Right lobe of liver (tissue), 6 donors: ENCODE measurements at regions not wholly inside any gene's neighbourhood (a gene's known extent, or its start where the extent isn't known, plus 50 kb on each side); places are given as distances from the start of the nearest gene placed in this dataset.

Experiments
- ATAC-seq, 4 donors: fragments of 200-7000 bp; cut with Tn5 transposase; one replicate each; pipeline ENCODE4 v1.9.1; 2020; ENCODE audit warnings: mild to moderate bottlenecking in 4 of 4, moderate library complexity in 4 of 4
- DNase-seq, 3 donors: peaks; one replicate each; pipeline ENCODE4 v3.0.0-alpha.2; 2020
- H3K27ac ChIP-seq, 3 donors: fragments of 200-600 bp; one replicate each; pipeline ENCODE4 v1.8.0; 2022
- H3K27me3 ChIP-seq, 2 donors: fragments of 200-600 bp; one replicate each; pipeline ENCODE4 v1.8.0; 2022
- H3K36me3 ChIP-seq, 4 donors: fragments of 200-600 bp; sonication (generic) in 1 of 4; one replicate each; pipeline versions ENCODE4 v1.5.1 to v1.8.0; 2017 to 2022; ENCODE audit warnings: control low read depth in 1 of 4
- H3K4me1 ChIP-seq, 4 donors: fragments of 200-600 bp; sonication (generic) in 1 of 4; one replicate each; pipeline versions ENCODE4 v1.5.1 to v1.8.0; 2017 to 2022; ENCODE audit warnings: control low read depth in 1 of 4
- H3K4me3 ChIP-seq, 3 donors: fragments of 200-600 bp; one replicate each; pipeline ENCODE4 v1.8.0; 2022
- H3K9me3 ChIP-seq, 4 donors: fragments of 200-600 bp; sonication (generic) in 1 of 4; one replicate each; pipeline versions ENCODE4 v1.5.1 to v1.8.0; 2017 to 2022; ENCODE audit warnings: control low read depth in 1 of 4
- POLR2A ChIP-seq: fragments of 450-650 bp; IDR thresholded peaks from one replicate; pipeline ENCODE4 v1.6.1; 2017; ENCODE audit warnings: antibody characterized with exemption, mild to moderate bottlenecking
- WGBS: methylation state at CpG from one replicate; pipeline ENCODE4 v1.1.6; 2018; ENCODE audit warnings: low coverage, low lambda C conversion rate; ENCODE audit not compliant: insufficient coverage; ENCODE audit errors: missing lambda C conversion rate; 5-methylcytosine and 5-hydroxymethylcytosine counted together
- intact Hi-C, 2 donors: fragments of 100-400 bp; cut with DNase I; formaldehyde crosslinking; loops; one replicate each; pipeline versions ENCODE4 v1.11.2 to v1.14.1; 2022
- TF ChIP-seq, protein P1 (sequence below), 4 donors: fragments of 200-600 bp in 3 of 4; fragments of 450-650 bp in 1 of 4; IDR thresholded peaks; one replicate each; pipeline versions ENCODE4 v1.5.1 to v1.8.0; 2016 to 2022; ENCODE audit warnings: antibody characterized with exemption in 4 of 4, mild to moderate bottlenecking in 2 of 4
- donor health status: DM: no; HTN: yes; CAD: no.
- donor health status: DM: no; HTN: no; CAD: no.
- donor health status: DM: no; HTN: no; CAD: no.
- donor health status: DM: no; HTN: yes; CAD: no.
- donor health status: DM: no; HTN: yes; CAD: no.

DNA sequence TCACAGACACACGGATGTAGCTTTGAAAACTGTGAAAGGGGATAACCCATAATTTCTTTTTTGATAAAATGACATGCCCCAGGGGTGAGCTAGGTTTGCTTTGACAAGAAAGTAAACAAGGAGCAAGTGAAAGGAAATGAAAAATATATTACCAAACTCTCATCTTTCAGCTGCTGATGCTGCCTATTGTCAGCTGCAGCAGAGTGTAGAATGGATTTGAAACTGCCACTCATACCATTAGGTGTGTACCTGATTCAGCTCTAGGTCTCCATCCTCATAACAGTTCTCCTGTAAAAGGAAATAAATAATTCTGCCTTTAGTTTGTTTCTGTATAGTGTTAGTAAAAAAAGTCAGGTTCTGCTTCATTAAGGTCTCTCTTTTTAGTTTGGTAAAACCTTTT, 415.1 kb upstream of the MARCKS start:
- intact Hi-C loops = no loop called here
- ATAC-seq (no peak), DNase-seq (no peak)
- Histone ChIP-seq H3K27me3 (no peaks in the 10 kb centered on the region), H3K9me3 (no peaks in the 10 kb centered on the region), H3K27ac (no peak overlapping the region), H3K4me1 (no peaks in the 10 kb centered on the region), H3K4me3 (no peak overlapping the region), H3K36me3 (no peaks in the 10 kb centered on the region)
- WGBS = 46% methylated on average over 1 of the region's 1 CpG
- no peak for TF ChIP-seq POLR2A
- TF ChIP-seq, protein P1, sequence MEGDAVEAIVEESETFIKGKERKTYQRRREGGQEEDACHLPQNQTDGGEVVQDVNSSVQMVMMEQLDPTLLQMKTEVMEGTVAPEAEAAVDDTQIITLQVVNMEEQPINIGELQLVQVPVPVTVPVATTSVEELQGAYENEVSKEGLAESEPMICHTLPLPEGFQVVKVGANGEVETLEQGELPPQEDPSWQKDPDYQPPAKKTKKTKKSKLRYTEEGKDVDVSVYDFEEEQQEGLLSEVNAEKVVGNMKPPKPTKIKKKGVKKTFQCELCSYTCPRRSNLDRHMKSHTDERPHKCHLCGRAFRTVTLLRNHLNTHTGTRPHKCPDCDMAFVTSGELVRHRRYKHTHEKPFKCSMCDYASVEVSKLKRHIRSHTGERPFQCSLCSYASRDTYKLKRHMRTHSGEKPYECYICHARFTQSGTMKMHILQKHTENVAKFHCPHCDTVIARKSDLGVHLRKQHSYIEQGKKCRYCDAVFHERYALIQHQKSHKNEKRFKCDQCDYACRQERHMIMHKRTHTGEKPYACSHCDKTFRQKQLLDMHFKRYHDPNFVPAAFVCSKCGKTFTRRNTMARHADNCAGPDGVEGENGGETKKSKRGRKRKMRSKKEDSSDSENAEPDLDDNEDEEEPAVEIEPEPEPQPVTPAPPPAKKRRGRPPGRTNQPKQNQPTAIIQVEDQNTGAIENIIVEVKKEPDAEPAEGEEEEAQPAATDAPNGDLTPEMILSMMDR (IDR thresholded peaks at IDR 0.05) = no peak

DNA sequence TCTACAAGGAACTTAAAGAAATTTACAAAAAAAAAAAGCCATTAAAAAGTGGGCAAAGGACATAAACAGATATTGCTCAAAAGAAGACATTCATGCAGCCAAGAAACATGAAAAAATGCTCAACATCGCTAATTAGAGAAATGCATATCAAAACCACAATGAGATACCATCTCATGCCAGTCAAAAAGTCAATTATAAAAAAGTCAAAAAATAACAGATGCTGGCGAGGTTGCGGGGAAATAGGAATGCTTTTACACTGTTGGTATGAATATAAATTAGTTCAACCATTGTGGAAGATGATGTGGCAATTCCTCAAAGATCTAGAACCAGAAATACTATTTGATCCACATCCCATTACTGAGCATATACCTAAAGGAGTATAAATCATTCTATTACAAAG, 411.9 kb upstream of the MARCKS start:
- no peak for DNase-seq
- intact Hi-C loops = no loop called here
- H3K4me3 ChIP-seq = no peak overlapping the region
- H3K9me3 ChIP-seq = no peaks in the 10 kb centered on the region
- H3K27ac ChIP-seq = no peak overlapping the region
- TF ChIP-seq, protein P1 (IDR thresholded peaks at IDR 0.05) = no peak
- no peak for TF ChIP-seq POLR2A
- no peaks in the 10 kb centered on the region for H3K27me3 ChIP-seq
- no peak for ATAC-seq
- WGBS = 97% methylated on average over 3 of the region's 3 CpGs
- H3K36me3 ChIP-seq = no peaks in the 10 kb centered on the region
- H3K4me1 ChIP-seq = no peaks in the 10 kb centered on the region

DNA sequence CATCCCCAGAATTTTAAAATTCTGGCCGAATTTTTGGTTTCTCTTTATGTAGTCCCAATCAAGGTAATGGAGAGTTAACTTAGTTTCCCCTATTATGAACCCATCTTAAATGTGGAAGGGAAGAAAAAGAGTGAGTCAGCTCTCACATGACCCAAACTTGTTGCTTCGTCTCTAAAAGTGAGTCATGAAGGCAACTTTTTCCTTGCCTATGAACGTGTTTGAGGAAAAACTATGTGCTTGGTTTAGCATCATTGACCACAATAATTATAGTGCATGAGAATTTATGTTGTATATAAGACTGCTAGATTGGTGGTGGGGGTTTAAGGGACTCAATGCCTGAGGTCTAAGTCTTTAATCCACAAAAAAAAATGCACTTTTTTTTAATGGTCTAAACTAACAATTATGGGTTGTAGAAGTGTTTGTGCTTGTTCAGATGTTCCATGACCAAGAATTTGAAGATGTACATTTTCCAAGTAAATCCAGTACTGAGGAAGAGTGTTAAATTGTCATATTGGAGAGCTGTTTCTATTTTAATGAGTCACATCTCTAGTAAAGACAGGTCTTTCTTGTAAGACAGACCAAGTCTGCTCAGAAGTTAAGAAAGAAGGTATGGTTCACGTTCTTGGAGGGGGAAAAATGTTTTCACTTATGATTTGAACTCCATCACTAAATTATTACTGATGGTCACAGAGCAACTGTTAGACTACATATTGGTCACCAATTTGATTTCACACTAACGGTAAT, 409.9 kb upstream of the MARCKS start:
- no peak overlapping the region for H3K27ac ChIP-seq
- H3K9me3 ChIP-seq = no peaks in the 10 kb centered on the region
- H3K27me3 ChIP-seq = no peaks in the 10 kb centered on the region
- intact Hi-C loops = no loop called here
- H3K4me3 ChIP-seq = no peak overlapping the region
- H3K4me1 ChIP-seq = no peaks in the 10 kb centered on the region
- DNase-seq (no peak), ATAC-seq (peak in 2 of 4 donors; percentile 34 to 49)
- WGBS = 32% methylated on average over 5 of the region's 5 CpGs
- TF ChIP-seq, protein P1 (IDR thresholded peaks at IDR 0.05) = no peak
- TF ChIP-seq POLR2A = no peak
- H3K36me3 ChIP-seq = no peaks in the 10 kb centered on the region

DNA sequence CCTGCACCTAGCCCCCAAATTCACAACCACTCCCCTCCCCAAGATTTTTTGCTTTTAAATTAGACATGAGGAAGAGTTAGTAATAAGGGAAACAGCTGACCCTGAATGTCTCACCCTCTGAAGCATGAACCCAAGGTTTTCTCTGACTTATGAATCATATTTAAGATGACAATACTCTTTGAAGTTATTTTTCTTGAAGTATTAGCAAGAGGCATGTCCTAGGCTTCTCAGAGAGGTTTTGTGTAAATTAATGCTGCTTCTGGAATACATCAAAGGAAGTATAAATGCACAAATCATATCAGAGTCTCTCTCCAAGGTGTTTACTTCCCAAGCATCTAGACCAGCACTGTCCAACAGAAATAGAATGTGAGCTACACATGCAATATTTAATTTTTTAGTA, 408.1 kb upstream of the MARCKS start:
- no peaks in the 10 kb centered on the region for H3K4me1 ChIP-seq
- DNase-seq (no peak), ATAC-seq (no peak)
- TF ChIP-seq, protein P1 (IDR thresholded peaks at IDR 0.05) = no peak
- TF ChIP-seq POLR2A = no peak
- no peaks in the 10 kb centered on the region for H3K36me3 ChIP-seq
- intact Hi-C loops = no loop called here
- H3K4me3 ChIP-seq = no peak overlapping the region
- no peak overlapping the region for H3K27ac ChIP-seq
- no peaks in the 10 kb centered on the region for H3K27me3 ChIP-seq
- H3K9me3 ChIP-seq = no peaks in the 10 kb centered on the region

DNA sequence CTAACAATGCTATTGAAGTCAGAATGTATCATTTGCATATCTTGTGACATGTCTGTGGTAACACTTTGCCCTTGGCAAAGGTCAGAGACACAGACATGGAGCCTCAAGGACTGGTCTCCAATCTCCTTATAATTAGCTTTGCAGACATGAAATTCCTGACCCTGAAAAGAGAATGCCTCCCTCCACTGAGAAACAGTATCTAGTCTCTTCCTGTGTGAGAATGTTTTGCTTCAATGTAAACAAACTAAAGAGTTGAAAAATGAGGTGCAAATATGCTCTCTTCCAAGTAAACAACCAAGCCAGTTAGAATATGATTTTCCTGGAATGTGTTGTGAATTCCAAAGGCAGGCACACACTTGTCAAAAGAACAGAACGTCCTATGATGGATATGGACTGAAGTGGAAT, 407.1 kb upstream of the MARCKS start:
- Histone ChIP-seq H3K4me1 (no peaks in the 10 kb centered on the region), H3K36me3 (no peaks in the 10 kb centered on the region), H3K27me3 (no peaks in the 10 kb centered on the region), H3K4me3 (no peak overlapping the region), H3K9me3 (no peaks in the 10 kb centered on the region), H3K27ac (no peak overlapping the region)
- TF ChIP-seq POLR2A = no peak
- TF ChIP-seq, protein P1 (IDR thresholded peaks at IDR 0.05) = no peak
- ATAC-seq = peak in 2 of 4 donors; percentile 15 to 39
- DNase-seq = no peak
- 31% methylated on average over 1 of the region's 1 CpG for WGBS
- intact Hi-C loops = no loop called here
